GM12865 (cell line): ENCODE measurements at regions not wholly inside any gene's neighbourhood (a gene's known extent, or its start where the extent isn't known, plus 50 kb on each side); places are given as distances from the start of the nearest gene placed in this dataset.

ENCODE experiments used
- DNase-seq: peaks from one replicate; pipeline ENCODE4 v3.0.0; 2010; ENCODE audit warnings: low read depth
- H3K4me3 ChIP-seq: 2 replicates; pipeline ENCODE4 v1.5.1; 2011; ENCODE audit warnings: mild to moderate bottlenecking, low read depth, low read length, control low read depth
- CTCF ChIP-seq: IDR thresholded peaks from 2 replicates; pipeline ENCODE4 v1.5.1; 2011; ENCODE audit warnings: low read length, control low read depth, low read depth, inconsistent platforms; ENCODE audit not compliant: insufficient read depth; ENCODE audit errors: missing control alignments

DNA sequence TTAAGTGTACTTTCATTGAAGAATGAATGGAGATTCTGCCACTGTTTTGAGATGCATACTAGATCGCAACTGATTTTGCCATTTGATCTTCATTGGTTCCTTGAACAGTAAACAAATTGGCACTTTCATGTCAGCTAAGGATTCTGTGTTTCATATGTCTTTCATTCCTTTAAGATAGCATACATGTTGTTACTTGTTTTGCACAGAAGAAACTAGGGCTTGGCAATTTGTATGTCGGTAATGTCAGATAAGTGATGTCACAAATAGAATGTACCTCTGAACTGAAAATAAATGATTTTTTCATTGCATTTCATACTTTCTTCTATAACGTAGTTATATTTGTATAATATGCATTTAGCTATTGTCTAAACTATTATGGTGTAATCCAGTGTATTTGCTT, 73.2 kb upstream of the TENM3 start:
- TF ChIP-seq CTCF: no peak

GRCh38 chr4:182170417-182170935, 72.7 kb upstream of the TENM3 start:
- no peak for TF ChIP-seq CTCF
- H3K4me3 ChIP-seq: no peak overlapping the region
- DNase-seq: no peak

More for the DNA sequence above, 73.2 kb upstream of the TENM3 start:
- DNase-seq: no peak
- H3K4me3 ChIP-seq: no peak overlapping the region

GRCh38 chr4:182174979-182175378, 68.2 kb upstream of the TENM3 start:
- no peak for DNase-seq
- TF ChIP-seq CTCF: no peak

DNA sequence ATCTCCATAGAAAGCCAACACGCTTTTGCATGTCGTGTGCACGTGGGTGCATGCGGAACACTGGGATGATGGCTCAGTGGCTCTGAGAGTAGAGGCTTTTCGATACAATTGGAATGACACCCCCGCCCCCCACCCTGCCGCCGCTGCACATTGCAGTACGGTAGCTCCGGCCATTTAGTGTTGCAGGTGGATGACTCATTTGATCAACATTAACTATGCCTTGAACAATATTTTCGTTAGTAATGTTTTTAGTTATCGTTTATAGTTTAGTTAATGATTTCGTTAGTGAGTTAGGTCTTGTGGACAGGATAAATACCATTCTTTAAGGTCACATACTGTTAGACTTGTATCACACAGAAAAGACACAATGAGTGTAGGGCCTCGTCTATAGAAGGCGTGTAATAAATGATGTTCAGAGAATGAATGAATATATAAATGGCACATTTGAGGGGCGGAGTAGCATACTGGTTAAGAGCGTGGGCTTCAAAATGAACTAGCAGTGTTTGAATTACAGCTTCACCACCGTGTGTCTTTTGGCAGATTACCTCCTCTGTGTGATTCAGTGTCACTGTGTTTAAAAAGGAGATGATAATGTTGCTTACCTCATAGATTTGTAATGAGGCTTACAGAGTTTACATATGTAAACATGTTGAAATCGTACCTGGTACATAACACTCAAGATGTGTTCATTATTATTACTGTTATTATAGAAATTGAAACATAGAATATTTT, 67.2 kb upstream of the TENM3 start:
- TF ChIP-seq CTCF: no peak
- DNase-seq: no peak
- H3K4me3 ChIP-seq: no peak overlapping the region

More at GRCh38 chr4:182174979-182175378, 68.2 kb upstream of the TENM3 start:
- H3K4me3 ChIP-seq: no peak overlapping the region

- no peak for DNase-seq
- H3K4me3 ChIP-seq: no peak overlapping the region
- TF ChIP-seq CTCF: no peak
These were observed 66.0 kb upstream of the TENM3 start for GRCh38 chr4:182177166-182177565.

- no peak for TF ChIP-seq CTCF
- no peak for DNase-seq
These were observed 64.1 kb upstream of the TENM3 start for GRCh38 chr4:182179105-182179504.

GRCh38 chr4:182179751-182180150, 63.5 kb upstream of the TENM3 start:
- DNase-seq: no peak
- no peak for TF ChIP-seq CTCF

More at GRCh38 chr4:182179105-182179504, 64.1 kb upstream of the TENM3 start:
- no peak overlapping the region for H3K4me3 ChIP-seq

More at GRCh38 chr4:182179751-182180150, 63.5 kb upstream of the TENM3 start:
- H3K4me3 ChIP-seq: no peak overlapping the region
